Calu3 (cell line): ENCODE measurements at regions not wholly inside any gene's neighbourhood (a gene's known extent, or its start where the extent isn't known, plus 50 kb on each side); places are given as distances from the start of the nearest gene placed in this dataset.

Experiments used
- BruUV-seq: library from RNA; stranded (reverse); fragments of 400-500 nt; replicated peaks from 2 replicates; lab custom pipeline; 2021; lab: Mats Ljungman, UMichigan
- CTCF ChIA-PET: fragments of 300-600 bp; sonication (Branson Sonifier 250); formaldehyde crosslinking; loops from one replicate; lab custom pipeline; 2022; ENCODE audit warnings: antibody characterized with exemption; lab: Charles Lee
- DNase-seq: peaks from one replicate; pipeline ENCODE4 v3.0.0; 2022
- H3K27ac Mint-ChIP-seq: one replicate; pipeline ENCODE4 v1.8.0; 2022; ENCODE audit warnings: mixed read lengths; ENCODE audit not compliant: unreplicated experiment
- H3K27me3 Mint-ChIP-seq: one replicate; pipeline ENCODE4 v1.8.0; 2022; ENCODE audit warnings: mixed read lengths; ENCODE audit not compliant: unreplicated experiment
- H3K36me3 Mint-ChIP-seq: one replicate; pipeline ENCODE4 v1.8.0; 2022; ENCODE audit warnings: mild to moderate bottlenecking, moderate library complexity, mixed read lengths; ENCODE audit not compliant: insufficient read depth, unreplicated experiment
- H3K4me1 Mint-ChIP-seq: one replicate; pipeline ENCODE4 v1.8.0; 2022; ENCODE audit warnings: mild to moderate bottlenecking, low read depth, mixed read lengths; ENCODE audit not compliant: unreplicated experiment
- H3K4me3 Mint-ChIP-seq: one replicate; pipeline ENCODE4 v1.8.0; 2022; ENCODE audit warnings: mild to moderate bottlenecking, low read depth, moderate library complexity, mixed read lengths; ENCODE audit not compliant: unreplicated experiment
- H3K9me3 Mint-ChIP-seq: one replicate; pipeline ENCODE4 v1.8.0; 2022; ENCODE audit warnings: low read depth, mixed read lengths; ENCODE audit not compliant: unreplicated experiment
- CTCF ChIP-seq: fragments of 200-600 bp; IDR thresholded peaks from one replicate; pipeline ENCODE4 v1.8.0; 2022; ENCODE audit warnings: antibody characterized with exemption; ENCODE audit not compliant: unreplicated experiment
- intact Hi-C: fragments of 100-400 bp; cut with micrococcal nuclease; formaldehyde crosslinking; loops from one replicate; pipeline ENCODE4 v1.10.0; 2022; ENCODE audit not compliant: unreplicated experiment

- Mint-ChIP-seq H3K4me1 (peaks cover 11% of the 10 kb centered on the region), H3K27me3 (no peaks in the 10 kb centered on the region), H3K36me3 (no peaks in the 10 kb centered on the region), H3K27ac (no peak overlapping the region), H3K4me3 (no peak overlapping the region), H3K9me3 (peaks cover 3% of the 10 kb centered on the region)
- no peak for DNase-seq
- CTCF ChIA-PET, result no interaction called here
- no peak for TF ChIP-seq CTCF
- BruUV-seq, result no TSS peak
- intact Hi-C loops, result no loop called here
These were observed 165.9 kb upstream of the AGTR1 start for GRCh38 chr3:148531836-148532235.

- H3K9me3 Mint-ChIP-seq, result no peaks in the 10 kb centered on the region
- CTCF ChIA-PET, result no interaction called here
- H3K27ac Mint-ChIP-seq, result no peak overlapping the region
- no TSS peak for BruUV-seq
- no peak for TF ChIP-seq CTCF
- H3K36me3 Mint-ChIP-seq, result no peaks in the 10 kb centered on the region
- no peak for DNase-seq
- peaks cover 11% of the 10 kb centered on the region for H3K4me1 Mint-ChIP-seq
- H3K27me3 Mint-ChIP-seq, result no peaks in the 10 kb centered on the region
- H3K4me3 Mint-ChIP-seq, result no peak overlapping the region
- intact Hi-C loops, result no loop called here
These were observed 165.4 kb upstream of the AGTR1 start for GRCh38 chr3:148532326-148532725.

GRCh38 chr3:148532774-148533173 lies 164.9 kb upstream of the AGTR1 start:
- no peak for TF ChIP-seq CTCF
- intact Hi-C loops, result no loop called here
- BruUV-seq, result no TSS peak
- peaks cover 11% of the 10 kb centered on the region for H3K4me1 Mint-ChIP-seq
- H3K27me3 Mint-ChIP-seq, result no peaks in the 10 kb centered on the region
- no peak for DNase-seq
- no peak overlapping the region for H3K4me3 Mint-ChIP-seq
- H3K36me3 Mint-ChIP-seq, result no peaks in the 10 kb centered on the region
- no peak overlapping the region for H3K27ac Mint-ChIP-seq
- CTCF ChIA-PET, result no interaction called here
- H3K9me3 Mint-ChIP-seq, result no peaks in the 10 kb centered on the region

- TF ChIP-seq CTCF, result no peak
- Mint-ChIP-seq H3K27me3 (no peaks in the 10 kb centered on the region), H3K9me3 (no peaks in the 10 kb centered on the region), H3K4me1 (peaks cover 11% of the 10 kb centered on the region), H3K4me3 (no peak overlapping the region), H3K36me3 (no peaks in the 10 kb centered on the region), H3K27ac (no peak overlapping the region)
- CTCF ChIA-PET, result interaction anchor here (1.2 kb wide), 1 partner anchor 44 kb away, joined by 4 read pairs; no protein-coding TSS in a partner anchor
- intact Hi-C loops, result no loop called here
- DNase-seq, result no peak
- no TSS peak for BruUV-seq
These were observed 163.4 kb upstream of the AGTR1 start for GRCh38 chr3:148534089-148534988.
